Tibial nerve (tissue), 4 donors: ENCODE measurements at regions not wholly inside any gene's neighbourhood (a gene's known extent, or its start where the extent isn't known, plus 50 kb on each side); places are given as distances from the start of the nearest gene placed in this dataset.

Experiments used
- DNase-seq, 2 donors: peaks; one replicate each; pipeline ENCODE4 v3.0.0-alpha.2; 2019; ENCODE audit warnings: low spot score in 2 of 2
- H3K27ac ChIP-seq, 4 donors: fragments of 200-600 bp; sonication (generic) in 3 of 4; one replicate each; pipeline ENCODE4 v1.5.1; 2017 to 2019; ENCODE audit warnings: mild to moderate bottlenecking in 1 of 4
- H3K27me3 ChIP-seq, 2 donors: fragments of 200-600 bp; sonication (generic) in 1 of 2; one replicate each; pipeline versions ENCODE4 v1.5.1 to v1.6.0; 2017 to 2019
- H3K36me3 ChIP-seq, 3 donors: fragments of 200-600 bp; sonication (generic); one replicate each; pipeline ENCODE4 v1.5.1; 2018 to 2019
- H3K4me1 ChIP-seq, 4 donors: fragments of 200-600 bp; sonication (generic) in 3 of 4; one replicate each; pipeline ENCODE4 v1.5.1; 2017 to 2019
- H3K4me3 ChIP-seq, 4 donors: fragments of 200-600 bp; sonication (generic) in 3 of 4; one replicate each; pipeline ENCODE4 v1.5.1; 2017 to 2019; ENCODE audit warnings: mild to moderate bottlenecking in 1 of 4, moderate library complexity in 1 of 4
- H3K9me3 ChIP-seq, 4 donors: fragments of 200-600 bp; sonication (generic) in 3 of 4; one replicate each; pipeline ENCODE4 v1.5.1; 2017 to 2019
- CTCF ChIP-seq, 5 experiments: fragments of 200-600 bp in 3 of 5; fragments of 450-650 bp in 2 of 5; sonication (generic) in 3 of 5; IDR thresholded peaks; one replicate each; pipeline ENCODE4 v1.5.1; 2016 to 2019; ENCODE audit warnings: antibody characterized with exemption in 5 of 5, mild to moderate bottlenecking in 3 of 5, moderate library complexity in 2 of 5
- EP300 ChIP-seq, 2 donors: sonication (generic); formaldehyde crosslinking; IDR thresholded peaks; one replicate each; pipeline ENCODE4 v1.6.1; 2017; ENCODE audit warnings: antibody characterized with exemption in 2 of 2, mild to moderate bottlenecking in 1 of 2
- POLR2A ChIP-seq, 2 donors: fragments of 450-650 bp; IDR thresholded peaks; one replicate each; pipeline ENCODE4 v1.6.1; 2017; ENCODE audit warnings: antibody characterized with exemption in 2 of 2, mild to moderate bottlenecking in 2 of 2, moderate library complexity in 2 of 2
- WGBS, 2 donors: methylation state at CpG; one replicate each; pipeline ENCODE4 v1.1.5; 2018; 5-methylcytosine and 5-hydroxymethylcytosine counted together

GRCh38 chr4:56149591-56149990, 200.8 kb downstream of the CEP135 start:
- 54 to 62% methylated on average over 2 of the region's 2 CpGs for WGBS, 2 donors
- Histone ChIP-seq H3K4me3 (no peak overlapping the region), H3K4me1 (no peaks in the 10 kb centered on the region), H3K27me3 (no peaks in the 10 kb centered on the region), H3K36me3 (no peaks in the 10 kb centered on the region), H3K9me3 (no peaks in the 10 kb centered on the region), H3K27ac (no peak overlapping the region)
- TF ChIP-seq CTCF (IDR thresholded peaks at IDR 0.05) (no peak), EP300 (IDR thresholded peaks at IDR 0.05) (no peak), POLR2A (IDR thresholded peaks at IDR 0.05) (no peak)
- DNase-seq, result no peak

GRCh38 chr4:56148428-56148827, 199.7 kb downstream of the CEP135 start:
- no peak overlapping the region for H3K4me3 ChIP-seq
- no peaks in the 10 kb centered on the region for H3K9me3 ChIP-seq
- no peaks in the 10 kb centered on the region for H3K36me3 ChIP-seq
- no peak for TF ChIP-seq CTCF (IDR thresholded peaks at IDR 0.05)
- TF ChIP-seq POLR2A (IDR thresholded peaks at IDR 0.05), result no peak
- TF ChIP-seq EP300 (IDR thresholded peaks at IDR 0.05), result no peak
- no peaks in the 10 kb centered on the region for H3K27me3 ChIP-seq
- no peak overlapping the region for H3K27ac ChIP-seq
- WGBS, 2 donors, result 92 to 97% methylated on average over 2 of the region's 2 CpGs
- H3K4me1 ChIP-seq, result no peaks in the 10 kb centered on the region
- DNase-seq, result no peak

GRCh38 chr4:56147371-56147770, 198.6 kb downstream of the CEP135 start:
- no peak for DNase-seq
- Histone ChIP-seq H3K27me3 (no peaks in the 10 kb centered on the region), H3K27ac (no peak overlapping the region), H3K9me3 (no peaks in the 10 kb centered on the region), H3K36me3 (no peaks in the 10 kb centered on the region), H3K4me1 (no peaks in the 10 kb centered on the region), H3K4me3 (no peak overlapping the region)
- TF ChIP-seq POLR2A (IDR thresholded peaks at IDR 0.05) (no peak), EP300 (IDR thresholded peaks at IDR 0.05) (no peak), CTCF (IDR thresholded peaks at IDR 0.05) (no peak)

- Histone ChIP-seq H3K27me3 (no peaks in the 10 kb centered on the region), H3K4me1 (no peaks in the 10 kb centered on the region), H3K36me3 (no peaks in the 10 kb centered on the region), H3K4me3 (no peak overlapping the region), H3K9me3 (no peaks in the 10 kb centered on the region), H3K27ac (no peak overlapping the region)
- no peak for TF ChIP-seq CTCF (IDR thresholded peaks at IDR 0.05)
- no peak for TF ChIP-seq POLR2A (IDR thresholded peaks at IDR 0.05)
- TF ChIP-seq EP300 (IDR thresholded peaks at IDR 0.05), result no peak
- WGBS, 2 donors, result 88 to 90% methylated on average over 9 of the region's 9 CpGs
- no peak for DNase-seq
Measured at GRCh38 chr4:56146956-56147355, 198.2 kb downstream of the CEP135 start.

GRCh38 chr4:56142088-56142487, 193.3 kb downstream of the CEP135 start:
- H3K27me3 ChIP-seq, result no peaks in the 10 kb centered on the region
- H3K27ac ChIP-seq, result no peak overlapping the region
- H3K4me3 ChIP-seq, result no peak overlapping the region
- WGBS, 2 donors, result 97 to 100% methylated on average over 1 of the region's 1 CpG
- no peaks in the 10 kb centered on the region for H3K4me1 ChIP-seq
- no peak for DNase-seq
- TF ChIP-seq POLR2A (IDR thresholded peaks at IDR 0.05), result no peak
- TF ChIP-seq EP300 (IDR thresholded peaks at IDR 0.05), result no peak
- TF ChIP-seq CTCF (IDR thresholded peaks at IDR 0.05), result no peak
- H3K9me3 ChIP-seq, result no peaks in the 10 kb centered on the region
- H3K36me3 ChIP-seq, result no peaks in the 10 kb centered on the region
